ENCODE measurements at regions not wholly inside any gene's neighbourhood (a gene's known extent, or its start where the extent isn't known, plus 50 kb on each side); places are given as distances from the start of the nearest gene placed in this dataset.
A peak's percentile ranks its signal among the peaks of the same experiment; 100 is the strongest.
"Not testable (repeated sequence)": the region's sequence is repeated elsewhere in the genome, so short reads cannot be mapped to it uniquely, and the experiment has no call there.

GRCh38 chrX:7987160-7988012 is 60.2 kb upstream of the PNPLA4 start:
- Histone ChIP-seq H3K4me3 (no peak overlapping the region), H3K4me1 (peaks cover 0 to 5% (median 0%) of the 10 kb centered on the region in 4 donors), H3K27me3 (no peaks in the 10 kb centered on the region), H3K27ac (no peak overlapping the region), H3K9me3 (peaks cover 0 to 7% (median 0%) of the 10 kb centered on the region in 4 donors), H3K36me3 (no peaks in the 10 kb centered on the region)
- intact Hi-C loops (cut with DNase I; ENCODE audit: low total_unique reads): no loop called here
- TF ChIP-seq POLR2AphosphoS5 (IDR thresholded peaks at IDR 0.05) (no peak), EP300 (IDR thresholded peaks at IDR 0.05) (no peak), POLR2A (IDR thresholded peaks at IDR 0.05) (no peak)
- TF ChIP-seq, protein P1, sequence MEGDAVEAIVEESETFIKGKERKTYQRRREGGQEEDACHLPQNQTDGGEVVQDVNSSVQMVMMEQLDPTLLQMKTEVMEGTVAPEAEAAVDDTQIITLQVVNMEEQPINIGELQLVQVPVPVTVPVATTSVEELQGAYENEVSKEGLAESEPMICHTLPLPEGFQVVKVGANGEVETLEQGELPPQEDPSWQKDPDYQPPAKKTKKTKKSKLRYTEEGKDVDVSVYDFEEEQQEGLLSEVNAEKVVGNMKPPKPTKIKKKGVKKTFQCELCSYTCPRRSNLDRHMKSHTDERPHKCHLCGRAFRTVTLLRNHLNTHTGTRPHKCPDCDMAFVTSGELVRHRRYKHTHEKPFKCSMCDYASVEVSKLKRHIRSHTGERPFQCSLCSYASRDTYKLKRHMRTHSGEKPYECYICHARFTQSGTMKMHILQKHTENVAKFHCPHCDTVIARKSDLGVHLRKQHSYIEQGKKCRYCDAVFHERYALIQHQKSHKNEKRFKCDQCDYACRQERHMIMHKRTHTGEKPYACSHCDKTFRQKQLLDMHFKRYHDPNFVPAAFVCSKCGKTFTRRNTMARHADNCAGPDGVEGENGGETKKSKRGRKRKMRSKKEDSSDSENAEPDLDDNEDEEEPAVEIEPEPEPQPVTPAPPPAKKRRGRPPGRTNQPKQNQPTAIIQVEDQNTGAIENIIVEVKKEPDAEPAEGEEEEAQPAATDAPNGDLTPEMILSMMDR (IDR thresholded peaks at IDR 0.05): no peak
- WGBS, 5 donors: 54 to 69% (median 62%) methylated on average over 6 of the region's 6 CpGs
- no peak for DNase-seq

GRCh38 chrX:7986738-7987137 is 59.5 kb upstream of the PNPLA4 start:
- DNase-seq; H3K4me3 ChIP-seq; H3K27me3 ChIP-seq; H3K27ac ChIP-seq; H3K36me3 ChIP-seq; intact Hi-C loops (cut with DNase I; ENCODE audit: low total_unique reads); H3K9me3 ChIP-seq; H3K4me1 ChIP-seq: not testable (repeated sequence)
- WGBS, 5 donors: 79 to 95% (median 88%) methylated on average over 8 to 9 of the region's 9 CpGs

DNA sequence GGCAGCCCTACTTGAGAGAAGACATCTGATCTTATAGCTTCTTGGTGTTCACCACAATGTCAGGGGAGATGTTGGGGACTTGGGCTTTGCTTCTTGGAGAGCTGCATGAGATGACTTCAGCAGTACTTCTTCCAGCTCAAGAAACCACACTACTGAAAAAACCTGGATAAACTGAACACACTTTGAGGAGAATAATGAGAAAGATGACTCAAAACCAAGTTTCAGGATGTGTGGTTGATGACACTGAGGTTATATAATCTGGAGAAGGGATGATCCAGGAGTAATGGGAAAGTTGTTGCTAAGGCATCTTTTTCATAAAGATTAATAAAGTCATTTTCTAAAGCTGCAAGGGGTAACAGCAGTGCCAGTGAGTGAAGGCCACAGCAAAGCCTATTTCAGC is 58.4 kb upstream of the PNPLA4 start:
- peaks cover 0 to 5% (median 0%) of the 10 kb centered on the region in 4 donors for H3K4me1 ChIP-seq
- H3K36me3 ChIP-seq: no peaks in the 10 kb centered on the region
- H3K27me3 ChIP-seq: no peaks in the 10 kb centered on the region
- H3K4me3 ChIP-seq: no peak overlapping the region
- no peak for DNase-seq
- TF ChIP-seq POLR2AphosphoS5 (IDR thresholded peaks at IDR 0.05) (no peak), EP300 (IDR thresholded peaks at IDR 0.05) (no peak), POLR2A (IDR thresholded peaks at IDR 0.05) (no peak)
- TF ChIP-seq, protein P1 (IDR thresholded peaks at IDR 0.05): no peak
- intact Hi-C loops (cut with DNase I; ENCODE audit: low total_unique reads): no loop called here
- H3K27ac ChIP-seq: no peak overlapping the region
- H3K9me3 ChIP-seq: peaks cover 0 to 7% (median 0%) of the 10 kb centered on the region in 4 donors

DNA sequence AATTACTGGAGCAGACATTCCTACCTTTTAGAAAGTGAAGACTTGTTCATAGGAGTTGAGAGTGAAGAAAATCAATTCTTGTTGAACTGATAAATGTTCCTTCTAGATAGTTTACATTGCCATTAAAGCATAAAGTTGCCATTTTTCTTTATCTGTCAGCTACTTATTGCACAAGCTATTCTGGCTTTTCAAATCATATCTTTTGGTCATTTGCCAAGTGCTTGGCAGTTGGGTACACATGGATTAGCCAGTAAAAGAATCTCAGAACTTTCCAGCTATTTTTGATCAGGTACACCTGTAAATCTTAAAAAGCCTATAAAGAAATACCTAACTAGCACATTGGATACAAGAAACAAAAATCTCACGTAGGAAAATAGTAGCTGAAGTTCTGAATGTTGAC is 56.4 kb upstream of the PNPLA4 start:
- WGBS, 5 donors: 8 to 47% (median 26%) methylated on average over 1 of the region's 1 CpG
- intact Hi-C loops (cut with DNase I; ENCODE audit: low total_unique reads): no loop called here
- Histone ChIP-seq H3K4me1 (peaks cover 0 to 5% (median 0%) of the 10 kb centered on the region in 4 donors), H3K27ac (no peak overlapping the region), H3K4me3 (no peak overlapping the region), H3K9me3 (no peaks in the 10 kb centered on the region), H3K27me3 (no peaks in the 10 kb centered on the region), H3K36me3 (no peaks in the 10 kb centered on the region)
- TF ChIP-seq, protein P1 (IDR thresholded peaks at IDR 0.05): no peak
- no peak for TF ChIP-seq EP300 (IDR thresholded peaks at IDR 0.05)
- no peak for TF ChIP-seq POLR2A (IDR thresholded peaks at IDR 0.05)
- TF ChIP-seq POLR2AphosphoS5 (IDR thresholded peaks at IDR 0.05): no peak
- peak in 1 of 2 donors; percentile 53 for DNase-seq

Data from stomach (tissue), 8 donors.